HL-60 (cell line): ENCODE measurements at regions not wholly inside any gene's neighbourhood (a gene's known extent, or its start where the extent isn't known, plus 50 kb on each side); places are given as distances from the start of the nearest gene placed in this dataset.

ENCODE experiments used
- DNase-seq, 2 experiments: peaks; one replicate each; pipeline ENCODE4 v3.0.0-alpha.2; 2010 to 2020; ENCODE audit warnings: low read depth in 1 of 2, low spot score in 1 of 2
- H3K27ac ChIP-seq: fragments of 250-450 bp; sonication (Bioruptor Pico); replicated peaks from 2 replicates; pipeline ENCODE4 v1.5.1; 2020; ENCODE audit warnings: mild to moderate bottlenecking, moderate library complexity
- H3K27me3 ChIP-seq: fragments of 250-450 bp; sonication (Bioruptor Pico); 2 replicates; pipeline ENCODE4 v1.5.1; 2021; ENCODE audit warnings: mild to moderate bottlenecking, moderate library complexity; ENCODE audit not compliant: insufficient read depth, poor library complexity, severe bottlenecking
- H3K4me3 ChIP-seq: replicated peaks from 2 replicates; pipeline ENCODE4 v1.5.1; 2011; ENCODE audit warnings: mild to moderate bottlenecking, control low read depth, low read length; ENCODE audit not compliant: insufficient read depth
- GABPA ChIP-seq: IDR thresholded peaks from 2 replicates; pipeline ENCODE4 v1.6.1; 2012; ENCODE audit warnings: low read depth
- POLR2AphosphoS5 ChIP-seq: IDR thresholded peaks from 2 replicates; pipeline ENCODE4 v1.6.1; 2012; ENCODE audit warnings: low read depth
- SPI1 ChIP-seq: IDR thresholded peaks from 2 replicates; pipeline ENCODE4 v1.6.1; 2012; ENCODE audit warnings: low read depth, mild to moderate bottlenecking, borderline replicate concordance
- TF ChIP-seq, protein P1 (sequence below): IDR thresholded peaks from one replicate; pipeline ENCODE4 v1.5.1; 2011; ENCODE audit warnings: low read length, control low read depth, inconsistent platforms; ENCODE audit not compliant: insufficient read depth
- TF ChIP-seq, protein P2 (sequence below): IDR thresholded peaks from 2 replicates; pipeline ENCODE4 v1.6.1; 2012; ENCODE audit warnings: low read depth; ENCODE audit not compliant: insufficient replicate concordance

DNA sequence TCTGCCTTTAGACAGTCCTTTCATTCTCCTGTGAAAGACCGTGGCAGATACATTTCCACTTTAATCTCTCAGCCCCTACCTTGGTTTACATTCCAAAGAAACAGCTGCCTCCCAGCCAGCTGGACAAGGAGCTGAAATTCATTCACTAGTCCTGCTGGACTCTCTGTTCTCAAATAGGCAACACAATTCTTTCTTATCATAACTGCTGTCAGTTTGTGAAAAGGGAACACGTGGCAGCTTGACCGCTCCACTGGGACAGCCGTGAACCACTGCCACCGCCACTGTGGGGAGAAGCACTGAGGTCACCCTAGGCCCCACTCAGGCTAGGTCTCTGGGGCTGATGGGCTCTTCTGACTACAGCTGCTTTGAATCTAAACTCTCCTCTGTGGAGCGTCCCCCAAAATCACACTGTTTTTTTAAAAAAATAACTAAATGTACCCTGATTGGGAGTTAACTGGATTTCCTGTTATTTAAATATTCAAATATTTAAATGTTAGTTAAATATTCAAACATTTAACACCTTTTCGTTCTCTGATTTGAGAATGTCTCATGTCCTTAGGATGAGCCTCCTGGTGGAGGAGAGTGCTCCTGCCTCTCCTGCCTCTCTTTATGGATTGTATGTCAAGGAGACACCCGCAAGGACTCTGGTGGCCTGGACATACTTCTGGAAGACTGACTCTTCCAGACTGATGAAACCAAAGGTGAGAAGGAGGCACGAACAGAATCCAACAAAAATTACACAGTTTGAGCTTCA lies 120.1 kb downstream of the BOD1 start:
- TF ChIP-seq POLR2AphosphoS5 = no peak
- TF ChIP-seq, protein P1, sequence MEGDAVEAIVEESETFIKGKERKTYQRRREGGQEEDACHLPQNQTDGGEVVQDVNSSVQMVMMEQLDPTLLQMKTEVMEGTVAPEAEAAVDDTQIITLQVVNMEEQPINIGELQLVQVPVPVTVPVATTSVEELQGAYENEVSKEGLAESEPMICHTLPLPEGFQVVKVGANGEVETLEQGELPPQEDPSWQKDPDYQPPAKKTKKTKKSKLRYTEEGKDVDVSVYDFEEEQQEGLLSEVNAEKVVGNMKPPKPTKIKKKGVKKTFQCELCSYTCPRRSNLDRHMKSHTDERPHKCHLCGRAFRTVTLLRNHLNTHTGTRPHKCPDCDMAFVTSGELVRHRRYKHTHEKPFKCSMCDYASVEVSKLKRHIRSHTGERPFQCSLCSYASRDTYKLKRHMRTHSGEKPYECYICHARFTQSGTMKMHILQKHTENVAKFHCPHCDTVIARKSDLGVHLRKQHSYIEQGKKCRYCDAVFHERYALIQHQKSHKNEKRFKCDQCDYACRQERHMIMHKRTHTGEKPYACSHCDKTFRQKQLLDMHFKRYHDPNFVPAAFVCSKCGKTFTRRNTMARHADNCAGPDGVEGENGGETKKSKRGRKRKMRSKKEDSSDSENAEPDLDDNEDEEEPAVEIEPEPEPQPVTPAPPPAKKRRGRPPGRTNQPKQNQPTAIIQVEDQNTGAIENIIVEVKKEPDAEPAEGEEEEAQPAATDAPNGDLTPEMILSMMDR = no peak
- TF ChIP-seq GABPA = no peak
- no peak for TF ChIP-seq SPI1
- TF ChIP-seq, protein P2, sequence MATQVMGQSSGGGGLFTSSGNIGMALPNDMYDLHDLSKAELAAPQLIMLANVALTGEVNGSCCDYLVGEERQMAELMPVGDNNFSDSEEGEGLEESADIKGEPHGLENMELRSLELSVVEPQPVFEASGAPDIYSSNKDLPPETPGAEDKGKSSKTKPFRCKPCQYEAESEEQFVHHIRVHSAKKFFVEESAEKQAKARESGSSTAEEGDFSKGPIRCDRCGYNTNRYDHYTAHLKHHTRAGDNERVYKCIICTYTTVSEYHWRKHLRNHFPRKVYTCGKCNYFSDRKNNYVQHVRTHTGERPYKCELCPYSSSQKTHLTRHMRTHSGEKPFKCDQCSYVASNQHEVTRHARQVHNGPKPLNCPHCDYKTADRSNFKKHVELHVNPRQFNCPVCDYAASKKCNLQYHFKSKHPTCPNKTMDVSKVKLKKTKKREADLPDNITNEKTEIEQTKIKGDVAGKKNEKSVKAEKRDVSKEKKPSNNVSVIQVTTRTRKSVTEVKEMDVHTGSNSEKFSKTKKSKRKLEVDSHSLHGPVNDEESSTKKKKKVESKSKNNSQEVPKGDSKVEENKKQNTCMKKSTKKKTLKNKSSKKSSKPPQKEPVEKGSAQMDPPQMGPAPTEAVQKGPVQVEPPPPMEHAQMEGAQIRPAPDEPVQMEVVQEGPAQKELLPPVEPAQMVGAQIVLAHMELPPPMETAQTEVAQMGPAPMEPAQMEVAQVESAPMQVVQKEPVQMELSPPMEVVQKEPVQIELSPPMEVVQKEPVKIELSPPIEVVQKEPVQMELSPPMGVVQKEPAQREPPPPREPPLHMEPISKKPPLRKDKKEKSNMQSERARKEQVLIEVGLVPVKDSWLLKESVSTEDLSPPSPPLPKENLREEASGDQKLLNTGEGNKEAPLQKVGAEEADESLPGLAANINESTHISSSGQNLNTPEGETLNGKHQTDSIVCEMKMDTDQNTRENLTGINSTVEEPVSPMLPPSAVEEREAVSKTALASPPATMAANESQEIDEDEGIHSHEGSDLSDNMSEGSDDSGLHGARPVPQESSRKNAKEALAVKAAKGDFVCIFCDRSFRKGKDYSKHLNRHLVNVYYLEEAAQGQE = no peak
- DNase-seq = no peak
- Histone ChIP-seq H3K27ac (no peak overlapping the region), H3K27me3 (no peaks in the 10 kb centered on the region), H3K4me3 (no peak overlapping the region)

DNA sequence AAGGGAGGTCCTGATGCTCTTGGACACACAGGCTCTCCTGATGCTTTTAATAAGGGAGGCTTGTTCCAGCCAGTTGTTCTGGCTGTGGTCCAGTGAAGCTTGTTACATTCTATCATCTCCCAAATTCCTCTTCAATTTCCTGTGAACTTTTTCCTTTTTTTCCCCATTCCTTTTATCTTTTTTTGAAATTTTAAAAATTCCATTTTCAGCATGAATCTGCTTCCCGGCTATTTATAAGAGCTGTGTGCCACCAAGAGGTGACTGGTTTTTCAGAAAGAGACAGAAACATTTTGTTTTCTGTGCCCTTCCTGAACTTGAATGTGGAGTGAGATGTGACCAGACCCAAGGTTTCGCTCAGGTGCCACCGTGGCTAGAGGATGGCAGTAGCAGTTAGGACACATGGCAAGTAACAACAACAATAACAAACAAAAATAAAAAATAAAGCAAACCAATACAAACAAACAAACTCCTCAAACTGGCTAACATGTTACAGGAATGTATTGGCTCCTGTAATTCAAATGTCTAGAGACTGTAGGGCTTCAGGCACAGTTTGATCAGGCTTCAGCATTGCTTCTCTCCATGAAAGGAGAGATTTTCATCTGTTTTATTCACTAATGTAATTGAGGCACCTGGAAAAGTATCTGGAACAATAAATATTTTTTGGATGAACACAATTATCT lies 121.1 kb downstream of the BOD1 start:
- H3K4me3 ChIP-seq = no peak overlapping the region
- no peak for DNase-seq
- H3K27ac ChIP-seq = no peak overlapping the region
- no peaks in the 10 kb centered on the region for H3K27me3 ChIP-seq
- TF ChIP-seq GABPA = no peak
- no peak for TF ChIP-seq SPI1
- TF ChIP-seq, protein P2 = no peak
- TF ChIP-seq POLR2AphosphoS5 = no peak
- TF ChIP-seq, protein P1 = no peak

DNA sequence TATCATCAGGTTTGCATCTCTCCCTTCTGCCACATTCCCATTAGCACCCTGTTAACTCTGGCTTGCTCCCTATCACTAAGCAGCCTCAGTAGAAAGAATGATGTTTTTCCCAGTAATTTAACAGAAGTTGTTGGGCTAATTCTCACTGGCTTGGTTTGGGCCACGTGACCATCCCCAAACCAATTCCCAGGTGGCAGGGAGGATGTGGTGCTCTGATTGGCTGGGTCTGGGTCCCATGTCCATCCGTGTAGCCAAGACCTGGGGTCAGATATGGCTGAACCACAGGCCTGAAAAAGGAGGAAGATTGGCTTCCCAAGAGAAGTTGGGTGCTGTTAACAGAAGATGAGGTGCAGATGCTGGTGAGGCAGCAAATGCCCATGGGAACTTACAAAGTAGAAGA lies 122.0 kb downstream of the BOD1 start:
- no peak for TF ChIP-seq POLR2AphosphoS5
- TF ChIP-seq GABPA = no peak
- no peak for TF ChIP-seq SPI1
- TF ChIP-seq, protein P1 = no peak
- TF ChIP-seq, protein P2 = no peak
- no peak for DNase-seq
- Histone ChIP-seq H3K4me3 (no peak overlapping the region), H3K27ac (no peak overlapping the region), H3K27me3 (no peaks in the 10 kb centered on the region)
